ENCODE measurements at regions not wholly inside any gene's neighbourhood (a gene's known extent, or its start where the extent isn't known, plus 50 kb on each side); places are given as distances from the start of the nearest gene placed in this dataset.

GRCh38 chr17:72268431-72268830, 147.6 kb downstream of the SOX9 start:
- Histone ChIP-seq H3K9me3 (ENCODE audit: severe bottlenecking) (no peaks in the 10 kb centered on the region), H3K27me3 (ENCODE audit: insufficient read depth, low read depth, severe bottlenecking) (peaks cover 88% of the 10 kb centered on the region), H3K4me3 (ENCODE audit: low read depth, low read length) (no peak overlapping the region), H3K36me3 (no peaks in the 10 kb centered on the region), H3K27ac (no peak overlapping the region)
- no peak for TF ChIP-seq CTCF (IDR thresholded peaks at IDR 0.05; ENCODE audit: low read depth, low read length)
- DNase-seq = no peak

GRCh38 chr17:72270273-72270924, 149.6 kb downstream of the SOX9 start:
- no peak for DNase-seq
- H3K27me3 ChIP-seq (ENCODE audit: insufficient read depth, low read depth, severe bottlenecking) = peaks cover 86% of the 10 kb centered on the region
- H3K36me3 ChIP-seq = no peaks in the 10 kb centered on the region
- H3K27ac ChIP-seq = no peak overlapping the region
- peaks cover 2% of the 10 kb centered on the region for H3K9me3 ChIP-seq (ENCODE audit: severe bottlenecking)
- no peak overlapping the region for H3K4me3 ChIP-seq (ENCODE audit: low read depth, low read length)
- TF ChIP-seq CTCF (IDR thresholded peaks at IDR 0.05; ENCODE audit: low read depth, low read length) = no peak

- H3K27ac ChIP-seq = no peak overlapping the region
- H3K36me3 ChIP-seq = no peaks in the 10 kb centered on the region
- H3K27me3 ChIP-seq (ENCODE audit: insufficient read depth, low read depth, severe bottlenecking) = peaks cover 84% of the 10 kb centered on the region
- peaks cover 4% of the 10 kb centered on the region for H3K9me3 ChIP-seq (ENCODE audit: severe bottlenecking)
- no peak for DNase-seq
- no peak for TF ChIP-seq CTCF (IDR thresholded peaks at IDR 0.05; ENCODE audit: low read depth, low read length)
- H3K4me3 ChIP-seq (ENCODE audit: low read depth, low read length) = no peak overlapping the region
Measured at GRCh38 chr17:72271603-72272002, 150.8 kb downstream of the SOX9 start.

GRCh38 chr17:72273289-72274056, 152.7 kb downstream of the SOX9 start:
- Histone ChIP-seq H3K27me3 (ENCODE audit: insufficient read depth, low read depth, severe bottlenecking) (peaks cover 79% of the 10 kb centered on the region), H3K27ac (no peak overlapping the region), H3K9me3 (ENCODE audit: severe bottlenecking) (peaks cover 4% of the 10 kb centered on the region), H3K36me3 (no peaks in the 10 kb centered on the region), H3K4me3 (ENCODE audit: low read depth, low read length) (no peak overlapping the region)
- no peak for TF ChIP-seq CTCF (IDR thresholded peaks at IDR 0.05; ENCODE audit: low read depth, low read length)
- no peak for DNase-seq

- Histone ChIP-seq H3K27ac (no peak overlapping the region), H3K27me3 (ENCODE audit: insufficient read depth, low read depth, severe bottlenecking) (peaks cover 78% of the 10 kb centered on the region), H3K36me3 (no peaks in the 10 kb centered on the region), H3K4me3 (ENCODE audit: low read depth, low read length) (no peak overlapping the region), H3K9me3 (ENCODE audit: severe bottlenecking) (peaks cover 4% of the 10 kb centered on the region)
- no peak for DNase-seq
- TF ChIP-seq CTCF (IDR thresholded peaks at IDR 0.05; ENCODE audit: low read depth, low read length) = no peak
Measured at GRCh38 chr17:72274614-72275013, 153.8 kb downstream of the SOX9 start.

Measured in WERI-Rb-1 (cell line).